ENCODE measurements at regions not wholly inside any gene's neighbourhood (a gene's known extent, or its start where the extent isn't known, plus 50 kb on each side); places are given as distances from the start of the nearest gene placed in this dataset.

DNA sequence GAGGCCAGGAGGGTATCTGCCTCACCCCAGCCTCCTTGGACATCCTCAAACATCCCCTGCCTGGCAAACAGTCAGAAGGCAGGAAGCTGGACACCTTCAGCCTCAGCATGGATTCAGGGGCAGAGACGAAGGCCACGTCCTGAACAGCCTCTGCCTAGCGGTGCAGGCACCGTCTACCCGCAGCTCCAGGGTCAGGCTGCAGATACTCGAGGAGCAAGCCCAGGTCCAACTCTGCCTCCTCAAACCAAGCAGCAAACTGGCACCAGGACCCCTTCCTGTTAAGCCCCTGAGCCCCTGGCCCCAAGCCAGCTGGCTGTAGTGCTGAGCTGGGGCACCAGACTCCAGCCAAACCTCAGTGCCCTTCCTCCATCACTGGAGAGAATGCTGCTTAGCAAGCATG is 494.7 kb downstream of the NPHP4 start:
- no peak for DNase-seq (ENCODE audit: low spot score)

DNA sequence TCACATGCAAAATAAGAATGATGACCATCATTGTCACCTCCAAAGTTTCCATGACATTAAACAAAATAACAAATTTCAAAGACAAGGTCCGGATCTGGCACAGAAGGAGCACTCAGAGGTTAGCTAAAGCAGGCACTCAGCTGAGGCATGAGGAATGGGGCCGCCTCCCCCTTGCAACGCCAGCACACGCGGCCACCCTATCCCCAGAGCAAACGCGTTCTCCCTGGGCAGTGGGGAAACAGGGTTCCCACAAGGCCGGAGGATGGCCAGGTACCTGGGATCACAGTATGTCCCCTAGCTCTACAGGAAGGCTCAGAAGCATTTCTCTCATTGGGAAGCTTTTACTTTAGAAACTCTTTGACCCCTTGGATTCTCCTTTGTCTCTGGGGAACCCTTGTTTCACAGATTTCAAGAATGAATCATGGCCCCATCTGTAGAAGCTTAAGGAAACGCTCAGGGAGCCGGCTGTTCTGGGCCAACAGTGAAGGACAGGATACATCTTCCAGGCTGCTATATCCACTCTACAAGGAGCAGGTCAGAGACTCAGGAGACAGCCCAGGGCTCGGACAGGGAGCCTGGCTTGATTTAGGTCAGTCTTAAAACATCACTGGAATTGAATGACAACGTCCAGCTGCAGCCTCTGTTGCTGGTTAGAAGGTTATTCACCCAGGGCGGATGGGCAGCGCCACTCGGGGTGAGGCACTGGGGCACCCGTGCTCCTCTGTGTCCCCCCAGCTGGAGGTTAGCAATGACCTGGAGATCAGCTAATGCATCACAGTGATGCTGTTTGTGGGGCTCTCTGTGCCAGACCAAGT is 496.4 kb downstream of the NPHP4 start:
- DNase-seq (ENCODE audit: low spot score), result no peak

DNA sequence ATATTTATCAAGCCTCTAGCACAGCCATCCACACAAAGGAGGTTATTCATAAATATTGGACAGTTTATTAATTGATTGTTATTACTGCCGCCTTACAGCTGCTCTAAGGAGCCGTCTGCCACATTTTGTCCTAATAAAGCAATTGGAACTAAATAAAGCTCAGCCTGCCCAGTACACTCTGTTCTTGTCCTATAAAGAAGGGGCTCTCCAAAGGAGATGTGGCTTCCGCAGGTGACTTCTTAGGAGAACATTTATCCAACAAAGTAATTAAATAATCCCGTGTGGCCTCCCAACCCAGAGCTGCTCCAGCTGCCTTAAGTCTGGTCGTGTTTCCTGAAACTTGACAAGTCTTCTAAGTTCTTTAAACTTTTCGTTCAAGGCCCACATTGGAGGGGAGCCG is 497.7 kb downstream of the NPHP4 start:
- DNase-seq (ENCODE audit: low spot score), result no peak

DNA sequence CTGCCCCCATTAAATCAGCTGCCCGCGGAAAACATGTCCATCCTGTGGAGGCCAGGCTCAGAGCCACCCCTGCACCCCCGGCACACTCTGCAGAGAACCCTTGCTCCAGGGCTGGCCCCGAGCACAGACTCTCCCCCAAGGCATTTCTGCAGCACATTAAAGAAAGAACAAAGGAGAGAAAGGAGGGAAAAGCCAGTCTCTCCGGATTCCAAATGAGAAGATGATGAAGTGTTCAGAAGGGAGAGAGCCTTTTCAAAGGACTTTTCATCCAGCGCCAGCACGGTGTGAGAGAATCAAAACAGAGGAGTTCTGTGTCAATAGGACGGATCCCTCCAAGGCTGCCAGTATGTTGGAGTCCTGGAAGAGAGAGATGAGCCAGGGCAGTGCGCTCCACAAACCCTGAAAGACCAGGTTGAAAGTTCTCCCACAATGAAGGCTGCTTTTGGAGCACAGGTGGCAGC is 498.3 kb downstream of the NPHP4 start:
- DNase-seq (ENCODE audit: low spot score), result no peak

DNA sequence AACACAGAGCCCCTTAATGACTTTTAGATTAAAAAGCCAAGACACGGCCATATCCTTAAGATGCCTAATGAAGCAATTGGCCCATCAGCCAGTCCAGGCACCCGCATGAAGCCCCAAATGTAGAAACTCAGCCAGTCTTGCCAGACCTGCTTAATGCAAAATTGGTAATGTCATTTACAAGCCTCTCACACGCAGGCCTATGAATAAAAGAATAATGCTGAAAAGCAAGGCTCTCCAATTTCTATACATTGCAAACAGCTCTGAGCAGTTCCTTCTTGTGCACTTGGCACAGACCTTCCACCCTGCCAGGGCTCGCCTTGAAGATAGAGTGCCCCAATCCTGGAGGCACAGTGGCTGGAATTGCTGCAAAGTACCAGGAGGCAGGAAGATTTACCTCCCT is 498.9 kb downstream of the NPHP4 start:
- DNase-seq (ENCODE audit: low spot score), result no peak

DNA sequence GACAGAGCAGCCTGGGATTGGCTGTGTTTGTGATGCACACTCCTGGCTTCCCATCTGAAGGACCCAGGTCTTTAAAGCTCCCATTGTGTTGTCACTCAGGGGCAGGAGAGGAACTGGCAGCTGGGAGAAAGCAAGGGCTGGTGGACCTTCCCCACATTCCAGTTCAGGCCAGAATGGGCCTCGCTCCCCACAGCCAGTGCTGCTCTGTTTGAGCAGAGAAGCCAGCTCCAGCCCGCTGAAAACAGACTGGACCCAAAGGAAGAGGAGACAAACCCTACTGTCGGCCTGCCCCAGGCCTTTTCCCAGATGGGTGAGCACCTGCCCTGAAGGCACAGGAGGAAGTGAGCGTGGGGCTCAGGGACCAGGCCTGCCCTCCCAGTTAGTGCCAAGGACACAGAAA is 499.4 kb downstream of the NPHP4 start:
- DNase-seq (ENCODE audit: low spot score), result no peak

DNA sequence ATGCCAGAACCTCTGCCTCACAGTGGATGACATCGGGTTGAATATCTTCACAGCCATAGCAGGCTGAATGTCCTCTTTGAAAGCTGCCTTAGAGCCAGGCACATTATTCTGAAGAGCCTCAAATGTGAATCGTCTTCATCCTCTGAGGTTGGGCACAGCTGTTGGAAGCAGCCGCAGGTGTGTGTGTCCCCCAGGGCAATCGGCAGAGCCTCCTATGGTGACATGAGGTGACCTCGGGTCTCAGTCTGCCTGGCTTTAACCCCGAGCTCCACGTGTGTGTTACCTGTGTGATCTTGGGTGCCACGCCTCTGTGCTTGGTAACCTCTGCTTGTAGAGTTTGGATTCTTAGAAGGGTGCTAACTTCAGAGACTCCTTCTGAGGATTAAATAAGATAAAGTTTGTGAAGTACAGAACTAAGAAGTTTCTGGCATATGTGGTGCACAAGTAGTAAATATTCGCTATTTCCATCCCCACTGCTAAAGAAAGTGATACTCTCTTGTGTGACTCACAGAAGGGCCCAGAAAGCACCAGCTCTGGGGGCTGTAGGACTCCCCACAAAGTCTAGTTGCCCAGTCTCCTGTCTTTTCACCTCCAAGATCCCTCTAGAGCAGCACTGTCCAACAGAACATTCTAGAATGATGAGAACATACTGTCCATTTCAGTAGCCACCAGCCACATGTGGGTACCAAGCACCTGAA is 500.9 kb downstream of the NPHP4 start:
- DNase-seq (ENCODE audit: low spot score), result no peak

DNA sequence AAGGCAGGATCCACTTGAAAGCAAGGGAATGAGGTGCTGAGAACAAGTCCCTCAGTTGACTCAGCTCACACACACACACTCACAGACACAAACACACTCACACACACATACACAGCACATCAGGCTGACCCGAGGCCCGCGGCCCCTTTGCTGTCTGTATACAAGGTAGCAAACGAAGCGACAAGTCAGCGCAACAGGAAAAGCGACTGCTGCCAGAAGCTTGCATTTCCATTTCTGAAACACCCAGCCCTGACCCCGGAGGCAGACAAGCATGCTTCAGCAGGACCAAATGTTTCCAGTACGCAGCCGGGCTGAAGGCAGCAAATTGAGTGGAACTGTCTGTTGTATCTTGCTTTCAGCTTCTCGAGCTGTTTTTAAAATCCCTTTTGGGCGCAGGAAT is 501.6 kb downstream of the NPHP4 start:
- DNase-seq (ENCODE audit: low spot score), result no peak

DNA sequence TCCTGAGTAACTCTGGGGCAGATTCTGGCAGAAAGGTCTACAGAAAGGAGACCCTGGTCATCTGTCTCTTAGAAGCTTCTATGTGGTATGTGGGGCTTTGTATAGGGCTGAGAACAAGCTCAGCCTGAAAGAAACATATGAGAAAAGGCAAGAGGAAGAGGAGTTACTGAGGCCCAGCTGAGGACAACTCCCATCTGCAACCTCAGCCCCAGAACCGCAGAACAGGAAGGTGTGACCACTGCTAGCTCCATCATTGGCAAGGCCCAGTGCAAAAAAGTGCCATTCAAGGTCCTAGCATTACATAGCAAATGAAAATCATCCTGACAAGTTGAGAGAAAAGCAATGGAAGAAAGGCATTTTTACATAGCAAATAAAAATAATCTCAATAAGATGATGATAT is 503.8 kb downstream of the NPHP4 start:
- no peak for DNase-seq (ENCODE audit: low spot score)

DNA sequence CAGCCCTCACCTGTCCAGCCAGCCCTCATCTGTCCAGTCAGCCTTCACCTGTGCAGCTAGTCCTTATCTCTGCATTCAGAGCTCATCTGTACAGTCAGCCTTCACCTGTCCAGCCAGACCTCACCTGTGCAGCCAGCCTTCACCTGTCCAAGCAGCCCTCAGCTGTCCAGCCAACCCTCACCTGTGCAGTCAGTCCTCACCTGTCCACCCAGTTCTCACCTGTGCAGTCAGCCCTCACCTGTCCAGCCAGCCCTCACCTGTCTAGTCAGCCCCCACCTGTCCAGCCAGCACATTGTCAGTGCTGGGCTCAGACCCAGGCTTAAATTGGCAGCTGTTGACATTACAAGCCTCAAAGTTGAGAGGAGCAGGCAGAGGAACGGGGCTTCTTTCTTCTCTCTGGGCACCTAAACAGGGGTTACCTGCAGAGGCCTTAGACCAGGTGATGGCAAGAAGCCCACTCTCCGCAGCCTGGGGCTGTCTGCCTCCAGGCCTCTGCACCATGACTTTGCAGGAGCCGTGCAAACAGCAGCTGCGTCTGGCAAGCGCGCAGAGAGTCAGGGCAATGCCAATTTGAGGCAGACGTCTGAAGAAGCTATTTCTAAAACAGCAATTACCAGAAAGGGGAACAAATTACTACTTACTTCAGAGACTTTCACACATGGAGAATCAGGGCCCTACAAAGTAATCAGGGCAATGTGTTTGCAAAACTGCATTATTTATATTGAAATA is 506.1 kb downstream of the NPHP4 start:
- DNase-seq (ENCODE audit: low spot score), result no peak

DNA sequence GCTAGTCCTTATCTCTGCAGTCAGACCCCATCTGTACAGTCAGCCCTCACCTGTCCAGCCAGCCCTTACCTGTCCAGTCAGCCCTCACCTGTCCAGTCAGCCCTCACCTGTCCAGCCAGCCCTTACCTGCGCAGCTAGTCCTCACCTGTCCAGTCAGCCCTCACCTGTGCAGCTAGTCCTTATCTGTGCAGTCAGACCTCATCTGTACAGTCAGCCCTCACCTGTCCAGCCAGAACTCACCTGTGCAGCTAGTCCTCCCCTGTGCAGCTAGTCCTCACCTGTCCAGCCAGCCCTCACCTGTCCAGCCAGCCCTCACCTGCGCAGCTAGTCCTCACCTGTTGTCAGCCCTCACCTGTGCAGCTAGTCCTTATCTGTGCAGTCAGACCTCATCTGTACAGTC is 506.8 kb downstream of the NPHP4 start:
- DNase-seq (ENCODE audit: low spot score), result no peak

DNA sequence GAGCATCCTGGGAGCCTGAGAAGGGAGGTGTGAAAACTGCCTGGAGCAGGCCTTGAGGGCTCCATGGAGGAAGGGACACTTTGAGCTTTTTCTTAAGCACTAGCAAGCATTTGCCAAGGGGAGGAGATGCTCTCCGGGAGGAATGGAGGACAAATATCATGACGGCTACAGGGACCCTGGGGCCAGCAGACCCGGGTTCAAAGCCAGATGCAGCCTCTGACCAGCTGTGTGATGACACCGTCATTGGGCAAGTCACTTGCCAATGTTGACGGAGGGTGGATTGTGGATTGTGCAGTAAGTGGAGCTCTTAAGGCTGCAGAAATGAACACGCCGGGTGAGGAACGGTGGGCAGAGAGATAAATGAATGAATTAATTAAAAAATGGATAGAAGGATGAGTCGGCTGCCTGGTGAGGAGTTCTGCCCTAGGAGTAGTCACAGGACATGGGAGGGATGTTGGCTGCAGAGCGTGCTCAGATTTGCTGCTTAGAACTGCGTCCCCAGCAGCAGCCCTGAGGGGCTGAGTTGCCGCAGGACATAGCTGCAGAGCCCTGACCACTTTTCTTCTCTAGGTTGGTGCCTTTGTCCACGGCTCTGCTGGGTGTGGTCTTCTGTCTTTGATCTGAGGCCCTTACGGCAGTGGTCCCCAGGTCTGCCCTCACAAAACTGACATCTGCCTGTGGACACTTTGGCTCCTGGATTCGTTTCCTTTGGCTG is 507.6 kb downstream of the NPHP4 start:
- no peak for DNase-seq (ENCODE audit: low spot score)

DNA sequence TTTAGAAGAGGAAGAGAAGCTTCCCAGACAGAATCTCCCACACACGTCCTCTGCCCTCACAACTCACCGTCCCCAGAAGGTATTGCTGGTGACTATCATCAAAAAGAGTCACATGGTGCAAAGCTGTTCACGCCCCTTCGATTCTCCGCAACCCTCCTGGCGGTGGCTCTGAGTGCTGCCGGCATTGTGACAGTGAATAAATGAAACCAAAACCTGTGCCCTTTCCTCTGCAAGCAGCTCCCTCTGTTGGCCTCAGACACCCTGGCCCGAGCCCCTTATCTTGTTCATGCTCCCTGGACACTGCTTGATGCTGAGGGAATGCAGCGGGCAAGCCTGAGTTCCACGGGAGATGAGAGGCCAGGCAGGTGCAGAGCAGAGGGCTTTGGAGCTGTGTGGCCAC is 510.3 kb downstream of the NPHP4 start:
- DNase-seq (ENCODE audit: low spot score), result peak; percentile 18

DNA sequence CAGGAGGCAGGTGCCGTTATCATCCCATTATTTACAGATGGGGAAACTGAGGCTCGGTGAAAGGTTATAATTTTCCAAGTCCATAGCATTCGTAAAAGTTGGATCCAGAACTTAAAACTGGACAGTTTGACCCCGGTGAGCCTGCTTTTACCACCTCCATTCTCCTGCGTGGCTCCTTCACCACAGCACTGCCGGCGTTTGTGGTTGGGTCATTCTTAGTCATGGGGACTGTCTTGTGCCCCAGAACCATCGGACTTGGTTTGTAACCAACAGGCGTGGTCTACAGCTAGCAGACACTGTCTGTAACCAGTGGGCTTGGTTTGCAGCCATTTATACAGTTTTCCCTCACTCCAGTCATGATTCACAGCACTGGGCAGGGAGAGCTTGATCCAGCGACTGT is 511.3 kb downstream of the NPHP4 start:
- DNase-seq (ENCODE audit: low spot score), result no peak

DNA sequence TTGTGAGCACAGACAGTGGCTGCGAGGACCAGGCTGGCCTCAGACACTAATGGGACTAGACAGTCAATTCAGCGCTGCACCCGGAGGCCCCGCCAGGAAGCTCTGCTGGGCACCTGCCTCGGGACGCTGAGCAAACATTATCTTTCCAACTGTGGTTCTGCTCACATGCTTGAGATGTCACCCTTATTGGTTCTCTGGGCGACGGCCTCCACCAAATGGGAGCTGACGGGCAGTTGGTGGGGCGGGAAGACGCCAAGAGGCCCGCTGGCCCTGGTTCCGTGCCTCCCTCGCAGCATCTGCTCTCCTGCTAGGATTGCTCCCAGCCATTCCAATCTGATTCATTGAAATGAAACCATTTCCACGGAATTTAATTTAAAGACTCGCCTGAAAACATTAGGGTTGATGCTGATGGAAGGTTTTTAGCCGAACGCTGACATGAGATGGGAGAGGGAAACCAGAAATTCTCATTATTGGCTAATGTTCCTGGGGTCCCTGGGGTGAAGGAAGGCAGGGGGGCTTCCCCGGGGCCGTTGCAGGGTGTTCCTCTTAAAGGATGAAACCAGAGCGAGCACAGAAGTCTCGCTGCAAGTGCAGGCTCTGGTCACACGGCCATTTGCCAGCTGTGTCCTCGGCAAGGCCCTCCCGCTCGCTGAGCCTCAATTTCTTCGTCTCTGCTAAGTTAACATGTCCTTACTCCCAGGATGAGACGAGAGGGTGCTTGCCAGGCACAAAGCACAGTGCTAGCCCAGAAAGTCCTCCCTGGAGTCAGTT is 512.2 kb downstream of the NPHP4 start:
- no peak for DNase-seq (ENCODE audit: low spot score)

DNA sequence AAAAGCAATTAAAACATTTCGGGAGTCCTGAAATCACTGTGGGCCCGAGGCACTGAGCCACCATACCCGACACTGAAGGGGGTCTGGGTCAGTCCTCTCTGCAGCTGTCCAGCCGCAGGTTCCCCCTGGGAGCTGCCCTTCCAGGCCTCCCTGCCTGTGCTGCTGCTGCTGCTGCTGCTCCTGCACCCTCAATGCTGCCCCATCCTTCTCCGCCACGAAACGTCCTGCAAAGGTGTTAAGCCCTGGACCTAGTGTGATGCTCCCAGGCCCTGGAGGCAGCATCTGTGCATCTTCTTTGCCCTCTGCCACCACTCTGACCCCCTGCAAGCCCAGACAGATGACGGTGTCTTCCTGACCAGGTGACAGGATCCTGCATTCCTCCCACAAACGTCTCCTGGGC is 513.3 kb downstream of the NPHP4 start:
- DNase-seq (ENCODE audit: low spot score), result no peak

DNA sequence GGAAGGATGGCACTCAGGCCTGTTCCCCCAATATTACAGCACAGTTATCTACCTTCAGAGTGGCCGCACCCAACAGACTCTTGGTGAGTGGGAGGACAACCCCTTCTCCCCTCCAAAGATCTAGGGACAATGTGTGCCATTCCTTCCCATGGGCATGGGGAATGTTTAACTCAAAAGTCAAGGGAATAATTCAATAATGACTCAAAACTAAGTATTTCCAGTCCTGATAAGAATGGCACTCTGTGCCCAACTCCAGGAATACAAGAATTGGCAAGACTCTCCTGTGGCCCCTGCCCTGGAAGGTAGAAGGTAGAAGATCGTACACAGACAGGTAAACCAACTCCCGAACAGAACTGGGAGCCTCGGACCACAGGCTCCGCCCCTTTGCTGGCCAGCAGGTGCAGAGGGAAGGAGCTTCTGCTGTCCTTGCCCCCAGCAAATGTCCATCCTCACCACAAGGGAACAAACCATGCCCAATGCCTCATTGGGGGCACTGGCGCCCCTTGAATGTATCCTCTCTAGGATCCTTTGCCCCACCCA is 514.0 kb downstream of the NPHP4 start:
- no peak for DNase-seq (ENCODE audit: low spot score)

DNA sequence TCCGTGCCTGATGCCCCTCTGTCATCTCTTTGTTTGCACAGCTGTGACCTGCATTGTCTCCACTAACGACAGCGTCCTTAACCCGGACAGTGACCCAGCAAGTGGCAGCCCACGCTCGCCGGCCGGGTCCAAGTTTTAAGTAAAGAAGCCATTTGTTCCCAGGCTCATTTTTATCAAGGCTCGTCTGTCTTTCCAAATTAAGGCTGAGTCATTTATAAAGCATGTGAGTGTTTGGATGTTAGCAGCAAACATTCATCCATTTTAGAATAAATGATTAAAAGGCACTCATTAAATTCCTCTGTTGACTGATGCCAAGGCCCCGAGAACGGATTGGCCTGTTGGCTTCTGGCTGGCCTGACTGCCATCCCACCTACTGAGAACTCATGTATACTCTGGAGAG is 514.5 kb downstream of the NPHP4 start:
- DNase-seq (ENCODE audit: low spot score), result no peak

DNA sequence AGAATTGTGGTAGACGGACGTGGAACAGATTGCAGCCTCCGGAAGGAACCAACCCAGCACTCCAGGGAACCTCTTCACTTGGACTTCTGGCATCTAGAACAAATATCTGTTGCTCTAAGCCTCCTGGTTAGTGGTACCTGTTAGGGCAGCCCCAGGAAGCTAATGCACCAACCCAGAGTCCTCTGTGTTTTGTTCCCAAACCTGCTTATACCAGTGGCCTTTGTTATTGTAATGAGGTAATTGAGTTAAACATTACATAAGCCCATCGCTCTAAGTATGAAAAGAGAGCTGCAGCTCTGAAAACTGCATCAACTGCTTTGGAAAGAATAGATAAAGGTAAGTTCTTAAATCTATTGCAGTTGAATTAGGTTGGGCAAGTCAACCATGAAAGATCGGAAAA is 516.7 kb downstream of the NPHP4 start:
- no peak for DNase-seq (ENCODE audit: low spot score)

DNA sequence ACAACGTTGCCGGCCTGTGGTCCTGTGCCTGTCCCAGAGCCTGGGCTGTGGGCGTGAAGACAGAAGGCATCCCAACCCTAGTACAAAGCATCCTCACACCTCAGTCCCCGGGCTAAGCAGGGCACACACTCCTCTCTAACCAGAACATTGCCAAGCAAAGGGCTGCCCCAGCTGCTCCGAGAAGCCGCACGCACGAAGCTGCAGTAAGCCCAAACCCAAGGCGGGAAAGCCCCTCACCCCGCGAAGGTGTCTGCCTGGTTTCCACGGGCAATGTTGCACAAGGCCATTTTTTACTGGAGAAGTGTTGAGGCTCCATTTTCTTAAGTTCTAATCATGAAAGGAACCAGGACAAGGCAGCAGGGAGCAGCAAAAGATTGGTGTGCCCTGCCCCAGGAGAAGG is 519.0 kb downstream of the NPHP4 start:
- no peak for DNase-seq (ENCODE audit: low spot score)

DNA sequence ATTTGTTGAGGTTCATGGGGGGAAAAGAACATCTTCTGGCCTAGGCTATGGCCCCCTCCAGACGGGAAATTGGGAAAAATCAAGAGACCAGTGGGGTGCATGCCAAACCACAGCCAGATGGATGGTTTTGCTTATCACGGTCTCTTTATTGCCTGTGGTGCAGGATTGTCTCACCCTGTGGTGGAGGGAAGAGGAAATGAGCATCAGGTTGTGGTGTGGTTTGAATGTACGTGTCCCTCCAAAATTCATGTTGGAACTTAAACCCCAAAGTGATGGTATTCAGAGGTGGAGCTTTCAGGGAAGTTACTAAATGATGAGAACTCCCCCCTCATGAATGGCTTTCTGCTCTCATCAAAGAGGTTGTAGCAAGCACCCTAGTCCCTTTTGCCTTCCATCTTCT is 525.7 kb downstream of the NPHP4 start:
- DNase-seq (ENCODE audit: low spot score), result no peak
